ENCODE measurements at regions not wholly inside any gene's neighbourhood (a gene's known extent, or its start where the extent isn't known, plus 50 kb on each side); places are given as distances from the start of the nearest gene placed in this dataset.

DNA sequence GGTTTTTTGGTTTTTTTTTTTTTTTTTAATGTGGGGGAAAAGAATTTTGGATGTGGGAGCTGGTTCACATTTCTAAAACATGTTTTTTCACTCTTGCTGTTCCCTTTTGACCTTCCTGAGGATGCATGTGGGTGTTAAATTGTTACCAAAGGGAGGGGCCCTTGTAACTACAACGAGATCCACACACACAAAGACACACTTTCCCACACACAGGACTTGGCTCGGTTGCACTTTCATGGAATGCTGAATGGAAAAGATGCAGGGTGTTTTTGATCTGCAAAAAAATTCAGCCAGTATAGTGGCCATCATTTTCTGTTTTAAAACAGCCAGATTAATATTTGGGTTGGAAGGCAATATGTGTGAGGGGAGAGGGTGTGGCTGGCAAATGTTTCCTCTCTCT is 576.9 kb downstream of the EBF1 start:
- TF ChIP-seq, protein P1, sequence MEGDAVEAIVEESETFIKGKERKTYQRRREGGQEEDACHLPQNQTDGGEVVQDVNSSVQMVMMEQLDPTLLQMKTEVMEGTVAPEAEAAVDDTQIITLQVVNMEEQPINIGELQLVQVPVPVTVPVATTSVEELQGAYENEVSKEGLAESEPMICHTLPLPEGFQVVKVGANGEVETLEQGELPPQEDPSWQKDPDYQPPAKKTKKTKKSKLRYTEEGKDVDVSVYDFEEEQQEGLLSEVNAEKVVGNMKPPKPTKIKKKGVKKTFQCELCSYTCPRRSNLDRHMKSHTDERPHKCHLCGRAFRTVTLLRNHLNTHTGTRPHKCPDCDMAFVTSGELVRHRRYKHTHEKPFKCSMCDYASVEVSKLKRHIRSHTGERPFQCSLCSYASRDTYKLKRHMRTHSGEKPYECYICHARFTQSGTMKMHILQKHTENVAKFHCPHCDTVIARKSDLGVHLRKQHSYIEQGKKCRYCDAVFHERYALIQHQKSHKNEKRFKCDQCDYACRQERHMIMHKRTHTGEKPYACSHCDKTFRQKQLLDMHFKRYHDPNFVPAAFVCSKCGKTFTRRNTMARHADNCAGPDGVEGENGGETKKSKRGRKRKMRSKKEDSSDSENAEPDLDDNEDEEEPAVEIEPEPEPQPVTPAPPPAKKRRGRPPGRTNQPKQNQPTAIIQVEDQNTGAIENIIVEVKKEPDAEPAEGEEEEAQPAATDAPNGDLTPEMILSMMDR (IDR thresholded peaks at IDR 0.05; ENCODE audit: low read length) = no peak
- no peak for TF ChIP-seq EZH2 (IDR thresholded peaks at IDR 0.05; ENCODE audit: borderline replicate concordance, low read length)
